ENCODE measurements at regions not wholly inside any gene's neighbourhood (a gene's known extent, or its start where the extent isn't known, plus 50 kb on each side); places are given as distances from the start of the nearest gene placed in this dataset.

DNA sequence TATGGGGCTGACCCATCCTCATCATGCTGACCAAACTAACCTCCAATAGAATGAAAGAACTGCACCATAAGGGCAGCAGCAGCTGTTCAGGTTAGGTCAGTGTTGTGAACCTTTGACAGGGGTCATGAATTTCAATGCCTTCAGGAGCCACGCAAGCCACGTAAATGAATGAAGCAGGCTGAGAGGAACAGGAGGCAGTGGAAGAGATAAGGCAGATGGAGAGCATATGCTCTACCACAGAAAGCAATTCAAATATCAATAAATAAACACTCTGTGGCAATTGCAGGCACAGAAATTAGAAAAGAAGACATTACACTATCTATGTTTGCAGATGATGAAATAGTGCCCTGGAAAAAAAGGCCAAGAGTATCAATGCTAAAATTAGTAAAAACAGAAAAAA, 56.3 kb downstream of the SCG2 start:
- TF ChIP-seq CTCF (conservative IDR thresholded peaks at IDR 0.05): no peak
- TF ChIP-seq ZFX (IDR thresholded peaks at IDR 0.05): no peak

Data from C4-2B (cell line).